Heart right ventricle (tissue), 16 donors: ENCODE measurements at regions not wholly inside any gene's neighbourhood (a gene's known extent, or its start where the extent isn't known, plus 50 kb on each side); places are given as distances from the start of the nearest gene placed in this dataset.

ENCODE experiments used
- ATAC-seq, 8 donors: fragments of 200-7000 bp; cut with Tn5 transposase; one replicate each; pipeline ENCODE4 v1.9.1; 2020; ENCODE audit warnings: mild to moderate bottlenecking in 8 of 8, moderate library complexity in 8 of 8, moderate number of reproducible peaks in 1 of 8
- DNase-seq, 2 donors: peaks; one replicate each; pipeline ENCODE4 v3.0.0-alpha.2; 2020
- H3K27ac ChIP-seq, 10 donors: fragments of 200-600 bp; sonication (generic) in 2 of 10; one replicate each; pipeline versions ENCODE4 v1.5.0 to v1.8.0; 2020 to 2022; ENCODE audit warnings: mild to moderate bottlenecking in 3 of 10
- H3K27me3 ChIP-seq, 7 donors: fragments of 200-600 bp; one replicate each; pipeline ENCODE4 v1.8.0; 2021 to 2022; ENCODE audit warnings: mild to moderate bottlenecking in 2 of 7
- H3K36me3 ChIP-seq, 9 donors: fragments of 200-600 bp; sonication (generic) in 1 of 9; one replicate each; pipeline versions ENCODE4 v1.5.0 to v1.8.0; 2020 to 2022; ENCODE audit warnings: mild to moderate bottlenecking in 2 of 9
- H3K4me1 ChIP-seq, 9 donors: fragments of 200-600 bp; sonication (generic) in 1 of 9; one replicate each; pipeline versions ENCODE4 v1.5.0 to v1.8.0; 2020 to 2022; ENCODE audit warnings: mild to moderate bottlenecking in 4 of 9
- H3K4me3 ChIP-seq, 10 donors: fragments of 200-600 bp; sonication (generic) in 2 of 10; one replicate each; pipeline versions ENCODE4 v1.5.0 to v1.8.0; 2020 to 2022; ENCODE audit warnings: mild to moderate bottlenecking in 7 of 10, moderate library complexity in 2 of 10
- H3K9me3 ChIP-seq, 11 donors: fragments of 200-600 bp in 10 of 11; sonication (generic) in 2 of 11; one replicate each; pipeline versions ENCODE4 v1.5.0 to v1.8.0; 2013 to 2022; ENCODE audit warnings: mild to moderate bottlenecking in 2 of 11, control low read depth in 1 of 11, moderate library complexity in 1 of 11
- WGBS, 2 donors: extraction: QIAGEN DNeasy Blood & Tissue Kit; methylation state at CpG; one replicate each; pipeline ENCODE4 v1.1.7; 2013; ENCODE audit warnings: inconsistent platforms in 1 of 2; 5-methylcytosine and 5-hydroxymethylcytosine counted together
- intact Hi-C, 10 donors: fragments of 100-400 bp; cut with DNase I; formaldehyde crosslinking; loops; one replicate each; pipeline versions ENCODE4 v1.11.1 to v1.14.2; 2022
- TF ChIP-seq, protein P1 (sequence below), 9 donors: fragments of 200-600 bp; sonication (generic) in 2 of 9; IDR thresholded peaks; one replicate each; pipeline versions ENCODE4 v1.5.0 to v1.8.0; 2021 to 2022; ENCODE audit warnings: antibody characterized with exemption in 9 of 9, mild to moderate bottlenecking in 5 of 9, moderate library complexity in 1 of 9
- donor health status: Arrhythmogenic right ventricular cardiomyopathy.
- donor health status: ischemic (EF 13 %, LVEDD 7.1; RV severe dilation, severe dysfunction).
- donor health status: healthy with polysubstance abuse.
- donor health status: DM: no; HTN: yes; CAD: no.
- donor health status: DM: no; HTN: no; CAD: no.
- donor health status: ischemic (EF 25% LVEDD 6.9; RV normal size, moderate dysfunction).
- donor health status: ischemic (EF 25% LVEDD 5.7; RV mildly dilated, moderate dysfunction).
- donor health status: healthy.
- donor health status: DM: yes; HTN: yes; CAD: no.
- donor health status: Ischemic cardiomyopathy.
- donor health status: ischemic (EF 35%, LVEDD 5.7; RV mildly dilated, moderate dysfunction).
- donor health status: nonischemic (EF 11% LVEDD 7.7; RV severe dilation, severe dysfunction).
- donor health status: DM: yes; HTN: yes; CAD: no.
- donor health status: PGD.
- donor health status: ischemic (EF 29% LVEDD 5.4; RV normal size, mild dysfunction).
- donor health status: nonischemic (EF 23%, LVEDD 6.1; RV moderate dilation, normal function).

DNA sequence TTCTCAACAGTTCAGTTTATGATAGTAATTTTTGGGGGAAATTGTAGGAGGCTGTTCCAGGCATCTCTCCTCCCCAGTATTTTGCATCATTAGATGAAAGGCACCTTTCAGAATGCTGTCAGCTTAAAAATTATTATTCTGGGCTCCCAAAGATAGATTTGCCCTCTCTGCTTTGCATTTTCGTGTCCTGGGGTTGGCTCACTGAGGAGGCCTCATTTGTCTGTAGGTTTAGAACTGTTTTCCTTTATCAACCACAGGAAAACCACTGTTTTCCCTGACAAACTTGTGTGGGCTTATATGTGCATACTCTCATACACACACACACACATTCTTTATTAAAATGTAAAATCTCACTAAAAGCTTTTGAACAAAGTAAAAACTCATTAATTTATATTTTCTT lies 197.2 kb upstream of the VCX3A start:
- no peaks in the 10 kb centered on the region for H3K27me3 ChIP-seq
- 52 to 69% methylated on average over 1 of the region's 1 CpG for WGBS, 2 donors
- H3K36me3 ChIP-seq = no peaks in the 10 kb centered on the region
- no peak for ATAC-seq
- no peak overlapping the region for H3K4me3 ChIP-seq
- TF ChIP-seq, protein P1, sequence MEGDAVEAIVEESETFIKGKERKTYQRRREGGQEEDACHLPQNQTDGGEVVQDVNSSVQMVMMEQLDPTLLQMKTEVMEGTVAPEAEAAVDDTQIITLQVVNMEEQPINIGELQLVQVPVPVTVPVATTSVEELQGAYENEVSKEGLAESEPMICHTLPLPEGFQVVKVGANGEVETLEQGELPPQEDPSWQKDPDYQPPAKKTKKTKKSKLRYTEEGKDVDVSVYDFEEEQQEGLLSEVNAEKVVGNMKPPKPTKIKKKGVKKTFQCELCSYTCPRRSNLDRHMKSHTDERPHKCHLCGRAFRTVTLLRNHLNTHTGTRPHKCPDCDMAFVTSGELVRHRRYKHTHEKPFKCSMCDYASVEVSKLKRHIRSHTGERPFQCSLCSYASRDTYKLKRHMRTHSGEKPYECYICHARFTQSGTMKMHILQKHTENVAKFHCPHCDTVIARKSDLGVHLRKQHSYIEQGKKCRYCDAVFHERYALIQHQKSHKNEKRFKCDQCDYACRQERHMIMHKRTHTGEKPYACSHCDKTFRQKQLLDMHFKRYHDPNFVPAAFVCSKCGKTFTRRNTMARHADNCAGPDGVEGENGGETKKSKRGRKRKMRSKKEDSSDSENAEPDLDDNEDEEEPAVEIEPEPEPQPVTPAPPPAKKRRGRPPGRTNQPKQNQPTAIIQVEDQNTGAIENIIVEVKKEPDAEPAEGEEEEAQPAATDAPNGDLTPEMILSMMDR (IDR thresholded peaks at IDR 0.05) = no peak
- intact Hi-C loops = no loop called here
- no peaks in the 10 kb centered on the region for H3K4me1 ChIP-seq
- no peak overlapping the region for H3K27ac ChIP-seq
- H3K9me3 ChIP-seq = peaks cover 0 to 3% (median 0%) of the 10 kb centered on the region in 11 donors
- no peak for DNase-seq

DNA sequence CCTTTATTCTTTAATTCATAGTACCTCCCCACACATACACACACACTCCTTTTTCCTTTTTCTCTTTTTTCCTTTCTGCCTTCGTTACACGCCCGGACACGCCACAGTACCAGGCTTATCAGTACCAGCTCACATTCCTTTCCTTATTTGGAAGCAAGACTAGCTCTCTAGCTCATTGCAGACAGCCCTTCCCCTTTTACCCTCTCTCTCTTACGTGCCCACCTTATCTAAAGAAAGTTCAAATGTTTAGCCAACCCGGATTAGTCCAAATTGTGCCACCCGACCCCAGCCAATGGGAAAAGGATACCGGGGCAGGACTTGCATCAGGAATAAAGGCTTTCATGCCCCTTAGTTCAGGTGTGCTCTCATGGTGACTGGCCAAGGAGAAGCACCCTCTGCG lies 194.7 kb upstream of the VCX3A start:
- Histone ChIP-seq H3K27me3 (no peaks in the 10 kb centered on the region), H3K4me3 (no peak overlapping the region), H3K36me3 (no peaks in the 10 kb centered on the region), H3K4me1 (no peaks in the 10 kb centered on the region), H3K27ac (no peak overlapping the region), H3K9me3 (no peaks in the 10 kb centered on the region)
- TF ChIP-seq, protein P1 (IDR thresholded peaks at IDR 0.05) = no peak
- 37 to 38% methylated on average over 9 of the region's 9 CpGs for WGBS, 2 donors
- no peak for ATAC-seq
- no peak for DNase-seq
- intact Hi-C loops = no loop called here

DNA sequence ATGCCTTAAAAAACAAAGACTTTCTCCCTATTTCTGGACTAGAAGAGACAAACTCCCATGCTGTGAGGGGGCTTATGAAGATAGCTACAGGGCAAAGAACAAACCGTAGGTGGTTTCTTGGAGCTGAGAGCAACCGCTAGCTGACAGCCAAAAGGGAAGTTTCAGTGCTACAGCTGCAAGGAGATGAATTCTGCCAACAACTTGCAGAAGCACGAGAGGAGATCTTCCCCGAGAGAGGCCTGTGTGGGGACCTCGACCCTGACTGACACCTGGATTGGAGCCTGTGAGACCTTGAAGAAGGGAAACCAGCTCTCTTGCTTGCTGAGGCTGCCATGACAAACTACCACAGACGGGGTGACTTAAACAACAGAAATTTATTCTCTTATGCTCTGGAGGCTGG lies 183.8 kb upstream of the VCX3A start:
- H3K9me3 ChIP-seq = no peaks in the 10 kb centered on the region
- no peak overlapping the region for H3K4me3 ChIP-seq
- H3K36me3 ChIP-seq = no peaks in the 10 kb centered on the region
- H3K4me1 ChIP-seq = no peaks in the 10 kb centered on the region
- H3K27ac ChIP-seq = no peak overlapping the region
- ATAC-seq (no peak), DNase-seq (no peak)
- H3K27me3 ChIP-seq = no peaks in the 10 kb centered on the region
- intact Hi-C loops = no loop called here
- WGBS, 2 donors = 66 to 74% methylated on average over 6 of the region's 6 CpGs
- TF ChIP-seq, protein P1 (IDR thresholded peaks at IDR 0.05) = no peak

DNA sequence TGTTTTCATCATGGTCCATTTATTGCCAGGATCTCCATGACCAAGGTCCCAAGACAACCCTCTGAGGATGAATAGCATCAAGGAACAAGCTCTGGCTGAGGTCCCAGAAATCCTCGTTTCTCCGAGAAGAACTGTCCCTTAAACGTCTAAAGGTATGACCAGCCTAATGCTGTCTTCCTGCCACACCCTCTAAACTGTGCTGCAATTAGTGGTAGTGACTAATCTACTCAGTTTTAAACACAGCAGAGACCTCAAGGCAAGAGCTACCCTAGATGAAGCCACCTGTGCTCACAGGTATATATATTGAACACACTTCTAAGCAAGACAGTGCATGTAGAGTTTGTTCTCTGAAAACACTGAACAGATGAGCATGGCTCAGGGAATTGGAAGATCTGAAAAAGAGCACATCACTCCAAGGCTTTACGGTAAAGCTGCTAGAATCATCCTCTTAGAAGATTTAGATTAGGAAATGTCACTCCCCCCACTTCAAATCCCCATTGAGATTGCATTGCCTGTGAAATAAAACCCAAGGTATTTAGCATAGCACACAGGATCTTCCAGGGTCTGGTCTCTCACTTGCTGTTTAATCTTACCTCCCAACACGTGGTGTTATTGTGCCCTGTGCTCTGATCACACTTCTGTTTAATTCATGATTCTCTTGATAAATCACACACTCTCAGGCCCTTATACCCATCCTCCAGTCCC lies 173.9 kb upstream of the VCX3A start:
- intact Hi-C loops = no loop called here
- no peak for ATAC-seq

More for the DNA sequence above, 173.9 kb upstream of the VCX3A start:
- no peaks in the 10 kb centered on the region for H3K9me3 ChIP-seq
- H3K27ac ChIP-seq = no peak overlapping the region
- no peak overlapping the region for H3K4me3 ChIP-seq
- TF ChIP-seq, protein P1 (IDR thresholded peaks at IDR 0.05) = no peak
- H3K4me1 ChIP-seq = no peaks in the 10 kb centered on the region
- no peaks in the 10 kb centered on the region for H3K36me3 ChIP-seq
- 59 to 60% methylated on average over 5 of the region's 5 CpGs for WGBS, 2 donors
- no peak for DNase-seq
- no peaks in the 10 kb centered on the region for H3K27me3 ChIP-seq
